ENCODE measurements at regions not wholly inside any gene's neighbourhood (a gene's known extent, or its start where the extent isn't known, plus 50 kb on each side); places are given as distances from the start of the nearest gene placed in this dataset.
A peak's percentile ranks its signal among the peaks of the same experiment; 100 is the strongest.
"Not testable (repeated sequence)": the region's sequence is repeated elsewhere in the genome, so short reads cannot be mapped to it uniquely, and the experiment has no call there.

- not testable (repeated sequence) for DNase-seq (ENCODE audit: low read depth in 6 of 9, low spot score in 9 of 9)
Observed at GRCh38 chr15:85250938-85251542, 129.4 kb upstream of the AKAP13 start.

GRCh38 chr15:85253196-85253915, 127.0 kb upstream of the AKAP13 start:
- not testable (repeated sequence) for DNase-seq (ENCODE audit: low read depth in 6 of 9, low spot score in 9 of 9); H3K36me3 ChIP-seq (ENCODE audit: control insufficient read depth in 2 of 2, insufficient read depth in 2 of 2, low read length in 1 of 2); H3K27me3 ChIP-seq (ENCODE audit: control insufficient read depth in 2 of 2, insufficient read depth in 1 of 2, low read length in 1 of 2); H3K9me3 ChIP-seq (ENCODE audit: control insufficient read depth in 2 of 2, insufficient read depth in 1 of 2, low read length in 1 of 2); H3K4me3 ChIP-seq (ENCODE audit: low read length in 2 of 2); H3K27ac ChIP-seq (ENCODE audit: low read depth in 1 of 2, low read length in 1 of 2)
- WGBS = 85% methylated on average over 15 of the region's 15 CpGs
- H3K4me1 ChIP-seq (ENCODE audit: control insufficient read depth in 2 of 2, insufficient read depth in 2 of 2, low read length in 2 of 2) = peaks cover 3 to 20% of the 10 kb centered on the region in 2 donors

More at GRCh38 chr15:85250938-85251542, 129.4 kb upstream of the AKAP13 start:
- H3K9me3 ChIP-seq (ENCODE audit: control insufficient read depth in 2 of 2, insufficient read depth in 1 of 2, low read length in 1 of 2); H3K27ac ChIP-seq (ENCODE audit: low read depth in 1 of 2, low read length in 1 of 2); H3K4me1 ChIP-seq (ENCODE audit: control insufficient read depth in 2 of 2, insufficient read depth in 2 of 2, low read length in 2 of 2); H3K36me3 ChIP-seq (ENCODE audit: control insufficient read depth in 2 of 2, insufficient read depth in 2 of 2, low read length in 1 of 2); H3K27me3 ChIP-seq (ENCODE audit: control insufficient read depth in 2 of 2, insufficient read depth in 1 of 2, low read length in 1 of 2); H3K4me3 ChIP-seq (ENCODE audit: low read length in 2 of 2): not testable (repeated sequence)
- 97% methylated on average over 8 of the region's 8 CpGs for WGBS

GRCh38 chr15:85254961-85255360, 125.4 kb upstream of the AKAP13 start:
- not testable (repeated sequence) for DNase-seq (ENCODE audit: low read depth in 6 of 9, low spot score in 9 of 9)

GRCh38 chr15:85255502-85255901, 124.9 kb upstream of the AKAP13 start:
- H3K27me3 ChIP-seq (ENCODE audit: control insufficient read depth in 2 of 2, insufficient read depth in 1 of 2, low read length in 1 of 2); H3K9me3 ChIP-seq (ENCODE audit: control insufficient read depth in 2 of 2, insufficient read depth in 1 of 2, low read length in 1 of 2); DNase-seq (ENCODE audit: low read depth in 6 of 9, low spot score in 9 of 9); H3K4me3 ChIP-seq (ENCODE audit: low read length in 2 of 2); H3K36me3 ChIP-seq (ENCODE audit: control insufficient read depth in 2 of 2, insufficient read depth in 2 of 2, low read length in 1 of 2); H3K27ac ChIP-seq (ENCODE audit: low read depth in 1 of 2, low read length in 1 of 2): not testable (repeated sequence)
- H3K4me1 ChIP-seq (ENCODE audit: control insufficient read depth in 2 of 2, insufficient read depth in 2 of 2, low read length in 2 of 2) = peaks cover 5 to 25% of the 10 kb centered on the region in 2 donors
- 97% methylated on average over 24 of the region's 24 CpGs for WGBS

More at GRCh38 chr15:85254961-85255360, 125.4 kb upstream of the AKAP13 start:
- not testable (repeated sequence) for H3K36me3 ChIP-seq (ENCODE audit: control insufficient read depth in 2 of 2, insufficient read depth in 2 of 2, low read length in 1 of 2); H3K27me3 ChIP-seq (ENCODE audit: control insufficient read depth in 2 of 2, insufficient read depth in 1 of 2, low read length in 1 of 2); H3K4me3 ChIP-seq (ENCODE audit: low read length in 2 of 2); H3K27ac ChIP-seq (ENCODE audit: low read depth in 1 of 2, low read length in 1 of 2); H3K9me3 ChIP-seq (ENCODE audit: control insufficient read depth in 2 of 2, insufficient read depth in 1 of 2, low read length in 1 of 2)
- WGBS = 94% methylated on average over 9 of the region's 9 CpGs
- peaks cover 5 to 25% of the 10 kb centered on the region in 2 donors for H3K4me1 ChIP-seq (ENCODE audit: control insufficient read depth in 2 of 2, insufficient read depth in 2 of 2, low read length in 2 of 2)

- H3K36me3 ChIP-seq (ENCODE audit: control insufficient read depth in 2 of 2, insufficient read depth in 2 of 2, low read length in 1 of 2); H3K27me3 ChIP-seq (ENCODE audit: control insufficient read depth in 2 of 2, insufficient read depth in 1 of 2, low read length in 1 of 2); H3K27ac ChIP-seq (ENCODE audit: low read depth in 1 of 2, low read length in 1 of 2); H3K9me3 ChIP-seq (ENCODE audit: control insufficient read depth in 2 of 2, insufficient read depth in 1 of 2, low read length in 1 of 2); H3K4me3 ChIP-seq (ENCODE audit: low read length in 2 of 2): not testable (repeated sequence)
- DNase-seq (ENCODE audit: low read depth in 6 of 9, low spot score in 9 of 9) = peak in 1 of 9 donors; percentile 14
- H3K4me1 ChIP-seq (ENCODE audit: control insufficient read depth in 2 of 2, insufficient read depth in 2 of 2, low read length in 2 of 2) = peaks cover 5 to 25% of the 10 kb centered on the region in 2 donors
- WGBS = 78% methylated on average over 24 of the region's 25 CpGs
Observed at GRCh38 chr15:85256009-85256997, 124.1 kb upstream of the AKAP13 start.

GRCh38 chr15:85258062-85258445, 122.3 kb upstream of the AKAP13 start:
- 96% methylated on average over 4 of the region's 4 CpGs for WGBS
- Histone ChIP-seq H3K27ac (ENCODE audit: low read depth in 1 of 2, low read length in 1 of 2) (peak overlapping the region in 1 of 2 donors; percentile 62), H3K4me1 (ENCODE audit: control insufficient read depth in 2 of 2, insufficient read depth in 2 of 2, low read length in 2 of 2) (peaks cover 5 to 25% of the 10 kb centered on the region in 2 donors)
- peak in 3 of 9 donors; percentile 9 to 25 (median 21) for DNase-seq (ENCODE audit: low read depth in 6 of 9, low spot score in 9 of 9)
- not testable (repeated sequence) for H3K4me3 ChIP-seq (ENCODE audit: low read length in 2 of 2); H3K9me3 ChIP-seq (ENCODE audit: control insufficient read depth in 2 of 2, insufficient read depth in 1 of 2, low read length in 1 of 2); H3K36me3 ChIP-seq (ENCODE audit: control insufficient read depth in 2 of 2, insufficient read depth in 2 of 2, low read length in 1 of 2); H3K27me3 ChIP-seq (ENCODE audit: control insufficient read depth in 2 of 2, insufficient read depth in 1 of 2, low read length in 1 of 2)

GRCh38 chr15:85258559-85259209, 121.7 kb upstream of the AKAP13 start:
- 73% methylated on average over 12 of the region's 19 CpGs for WGBS
- not testable (repeated sequence) for H3K36me3 ChIP-seq (ENCODE audit: control insufficient read depth in 2 of 2, insufficient read depth in 2 of 2, low read length in 1 of 2); H3K27me3 ChIP-seq (ENCODE audit: control insufficient read depth in 2 of 2, insufficient read depth in 1 of 2, low read length in 1 of 2); H3K4me3 ChIP-seq (ENCODE audit: low read length in 2 of 2); H3K9me3 ChIP-seq (ENCODE audit: control insufficient read depth in 2 of 2, insufficient read depth in 1 of 2, low read length in 1 of 2)
- peak in 1 of 9 donors; percentile 27 for DNase-seq (ENCODE audit: low read depth in 6 of 9, low spot score in 9 of 9)
- H3K27ac ChIP-seq (ENCODE audit: low read depth in 1 of 2, low read length in 1 of 2) = peak overlapping the region in 1 of 2 donors; percentile 60
- H3K4me1 ChIP-seq (ENCODE audit: control insufficient read depth in 2 of 2, insufficient read depth in 2 of 2, low read length in 2 of 2) = peaks cover 5 to 25% of the 10 kb centered on the region in 2 donors

GRCh38 chr15:85260526-85260925, 119.9 kb upstream of the AKAP13 start:
- not testable (repeated sequence) for H3K36me3 ChIP-seq (ENCODE audit: control insufficient read depth in 2 of 2, insufficient read depth in 2 of 2, low read length in 1 of 2); H3K27ac ChIP-seq (ENCODE audit: low read depth in 1 of 2, low read length in 1 of 2); DNase-seq (ENCODE audit: low read depth in 6 of 9, low spot score in 9 of 9); H3K4me3 ChIP-seq (ENCODE audit: low read length in 2 of 2); H3K9me3 ChIP-seq (ENCODE audit: control insufficient read depth in 2 of 2, insufficient read depth in 1 of 2, low read length in 1 of 2); H3K27me3 ChIP-seq (ENCODE audit: control insufficient read depth in 2 of 2, insufficient read depth in 1 of 2, low read length in 1 of 2)
- H3K4me1 ChIP-seq (ENCODE audit: control insufficient read depth in 2 of 2, insufficient read depth in 2 of 2, low read length in 2 of 2) = peaks cover 5 to 25% of the 10 kb centered on the region in 2 donors
- WGBS = 97% methylated on average over 10 of the region's 17 CpGs

All from thymus (tissue), 11 donors.